GM21576 (cell line): ENCODE measurements at regions not wholly inside any gene's neighbourhood (a gene's known extent, or its start where the extent isn't known, plus 50 kb on each side); places are given as distances from the start of the nearest gene placed in this dataset.
A peak's percentile ranks its signal among the peaks of the same experiment; 100 is the strongest.
"Not testable (repeated sequence)": the region's sequence is repeated elsewhere in the genome, so short reads cannot be mapped to it uniquely, and the experiment has no call there.

Experiments
- ATAC-seq: cut with Tn5 transposase; IDR thresholded peaks from one replicate; pipeline ENCODE4 v1.9.1; 2021; ENCODE audit warnings: mild to moderate bottlenecking, moderate library complexity; ENCODE audit not compliant: unreplicated experiment

GRCh38 chr3:5349343-5349742 lies 161.8 kb downstream of the EDEM1 start:
- ATAC-seq, result no peak

DNA sequence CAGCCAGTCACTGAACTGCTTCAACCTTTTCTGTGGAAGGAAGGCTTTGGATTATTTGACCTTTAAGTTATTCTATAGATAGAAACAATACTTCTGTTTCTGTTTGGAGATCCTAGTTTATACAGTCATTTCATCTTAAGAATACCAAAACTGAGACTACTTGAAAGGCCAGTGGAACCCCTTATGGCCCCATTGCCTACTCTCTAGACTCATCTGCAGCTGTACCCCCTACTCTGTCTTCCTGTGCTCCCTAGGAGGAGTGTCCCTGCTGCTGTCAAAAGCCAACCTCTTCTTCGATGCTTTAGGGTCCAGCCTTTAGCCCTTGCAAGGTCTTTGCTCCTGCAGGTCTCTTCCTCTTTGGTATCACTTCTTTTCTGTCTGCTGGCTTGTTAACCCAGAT lies 169.6 kb downstream of the EDEM1 start:
- ATAC-seq, result no peak

- no peak for ATAC-seq
These were observed 171.4 kb downstream of the EDEM1 start for GRCh38 chr3:5358911-5359310.

DNA sequence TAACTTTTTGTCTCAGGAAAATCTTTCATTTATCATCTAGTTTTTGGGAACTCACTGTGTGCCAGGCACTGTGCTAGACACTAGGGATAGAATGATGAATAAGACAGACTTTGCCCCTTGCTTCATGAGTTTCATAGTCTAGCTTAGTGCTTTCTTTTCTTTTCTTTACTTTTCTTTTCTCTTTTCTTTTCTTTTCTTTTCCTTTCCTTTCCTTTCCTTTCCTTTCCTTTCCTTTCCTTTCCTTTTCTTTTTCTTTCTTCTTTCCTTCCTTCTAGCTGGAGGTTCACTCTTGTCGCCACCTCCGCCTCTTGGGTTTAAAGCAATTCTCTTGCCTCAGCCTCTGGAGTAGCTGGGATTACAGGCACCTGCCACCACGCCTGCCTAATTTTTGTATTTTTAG lies 172.9 kb downstream of the EDEM1 start:
- no peak for ATAC-seq

DNA sequence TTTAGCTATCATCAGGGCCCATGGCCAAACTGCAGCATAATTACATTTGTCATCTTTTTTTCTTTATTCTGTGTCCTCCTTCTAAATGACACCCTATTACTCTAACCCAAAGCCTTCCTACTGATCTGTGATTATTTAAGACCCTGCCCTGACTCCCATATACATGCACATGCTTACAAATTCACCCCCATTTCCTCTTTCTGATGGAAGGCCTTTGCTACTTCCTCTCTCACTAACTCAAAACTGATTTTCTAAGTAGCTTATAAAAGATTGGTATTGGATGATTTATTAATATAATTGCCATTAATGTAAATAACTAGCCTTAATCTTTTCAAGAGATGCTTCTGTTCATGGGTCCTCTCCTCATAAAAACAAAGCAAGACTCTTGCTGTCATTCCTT lies 179.2 kb downstream of the EDEM1 start:
- ATAC-seq, result no peak

DNA sequence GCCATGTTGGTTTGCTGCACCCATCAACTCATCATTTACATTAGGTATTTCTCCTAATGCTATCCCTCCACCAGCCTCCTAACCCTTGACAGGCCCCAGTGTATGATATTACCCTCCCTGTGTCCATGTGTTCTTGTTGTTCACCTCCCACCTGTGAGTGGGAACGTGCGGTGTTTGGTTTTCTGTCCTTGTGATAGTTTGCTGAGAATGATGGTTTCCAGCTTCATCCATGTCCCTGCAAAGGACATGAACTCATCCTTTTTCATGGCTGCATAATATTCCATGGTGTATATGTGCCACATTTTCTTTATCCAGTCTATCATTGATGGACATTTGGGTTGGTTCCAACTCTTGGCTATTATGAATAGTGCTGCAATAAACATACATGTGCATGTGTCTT lies 184.0 kb downstream of the EDEM1 start:
- ATAC-seq, result not testable (repeated sequence)

- no peak for ATAC-seq
These were observed 189.3 kb downstream of the EDEM1 start for GRCh38 chr3:5376761-5377160.

DNA sequence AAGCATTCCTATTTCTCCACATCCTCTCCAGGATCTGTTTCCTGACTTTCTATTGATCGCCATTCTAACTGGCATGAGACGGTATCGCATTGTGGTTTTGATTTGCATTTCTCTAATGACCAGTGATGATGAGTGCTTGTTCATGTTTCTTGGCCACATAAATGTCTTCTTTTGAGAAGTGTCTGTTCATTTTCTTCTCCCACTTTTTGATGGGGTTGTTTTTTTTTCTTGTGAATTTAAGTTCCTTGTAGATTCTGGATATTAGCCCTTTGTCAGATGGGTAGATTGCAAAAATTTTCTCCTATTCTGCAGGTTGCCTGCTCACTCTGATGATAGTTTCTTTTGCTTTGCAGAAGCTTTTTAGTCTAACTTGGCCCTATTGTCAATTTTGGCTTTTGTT lies 191.8 kb downstream of the EDEM1 start:
- not testable (repeated sequence) for ATAC-seq

GRCh38 chr3:5383486-5384263 lies 196.2 kb downstream of the EDEM1 start:
- ATAC-seq, result not testable (repeated sequence)

DNA sequence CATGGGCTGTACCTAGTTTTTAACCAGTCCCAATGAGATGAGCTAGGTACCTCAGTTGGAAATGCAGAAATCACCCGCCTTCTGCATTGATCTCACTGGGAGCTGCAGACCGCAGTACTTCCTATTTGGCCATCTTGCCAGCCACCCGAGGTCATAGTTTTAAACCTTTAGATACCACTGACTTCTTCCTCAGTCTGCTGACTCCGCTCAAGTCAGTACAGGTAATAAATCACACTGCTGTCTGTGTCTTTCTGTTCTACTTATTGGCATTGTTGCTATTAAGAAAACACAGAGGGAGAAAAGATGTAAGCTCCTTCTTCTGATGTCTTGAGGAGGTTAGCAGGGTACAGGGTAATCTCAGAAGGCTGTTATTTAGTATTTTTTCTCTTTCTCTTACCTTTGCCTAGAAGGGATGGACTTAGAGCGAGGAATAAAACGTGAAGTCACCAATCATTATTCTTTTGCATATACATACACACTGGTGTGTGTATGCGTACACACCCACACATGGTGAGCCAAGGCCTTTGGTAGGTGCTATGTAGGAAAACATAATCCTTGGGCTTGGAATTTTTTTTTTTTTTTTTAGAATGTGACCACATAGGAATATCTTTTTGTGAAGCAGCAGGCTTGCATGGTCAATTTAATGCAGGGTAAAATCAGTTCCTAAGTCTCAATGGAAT lies 197.2 kb downstream of the EDEM1 start:
- no peak for ATAC-seq

- no peak for ATAC-seq
These were observed 200.6 kb downstream of the EDEM1 start for GRCh38 chr3:5388091-5388490.

DNA sequence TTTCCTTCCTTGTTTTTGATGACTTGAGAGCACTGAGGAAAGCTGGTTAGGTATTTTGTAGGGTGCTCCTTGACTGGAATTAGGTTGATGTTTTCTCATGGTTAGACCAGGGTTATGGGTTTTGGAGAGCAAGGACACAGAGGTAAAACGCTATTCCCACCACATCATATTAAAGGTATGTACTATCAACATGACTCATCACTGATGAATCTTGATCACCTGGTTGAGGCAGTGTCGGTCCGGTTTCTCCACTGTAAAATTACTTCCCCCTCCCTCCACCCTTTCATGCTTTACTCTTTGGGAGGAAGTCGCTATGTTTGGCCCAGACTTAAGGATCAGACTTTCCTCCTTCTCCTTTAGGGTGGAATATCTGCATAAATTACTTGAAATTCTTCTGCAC lies 201.6 kb downstream of the EDEM1 start:
- ATAC-seq, result no peak

DNA sequence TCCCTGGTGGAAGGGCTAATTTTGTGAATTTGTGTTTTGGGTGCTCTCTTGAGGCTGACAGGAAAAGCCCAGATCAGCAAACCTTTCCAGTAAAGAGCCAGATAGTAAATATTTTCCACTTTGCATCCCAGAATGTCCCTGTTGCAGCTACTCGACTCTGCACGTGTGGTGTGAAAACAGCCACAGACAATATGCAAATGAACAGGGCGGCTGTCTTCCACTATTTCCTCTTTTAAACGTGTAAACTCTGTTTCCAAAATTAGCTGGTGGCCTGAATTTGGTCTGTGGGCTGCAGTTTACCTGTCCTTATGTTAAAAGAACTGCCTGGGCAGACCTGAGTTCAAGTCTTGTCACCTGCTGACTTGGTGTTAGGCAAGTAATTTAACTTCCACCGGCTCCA lies 202.7 kb downstream of the EDEM1 start:
- ATAC-seq, result peak; percentile 61

- ATAC-seq, result no peak
These were observed 203.6 kb downstream of the EDEM1 start for GRCh38 chr3:5390936-5391625.

DNA sequence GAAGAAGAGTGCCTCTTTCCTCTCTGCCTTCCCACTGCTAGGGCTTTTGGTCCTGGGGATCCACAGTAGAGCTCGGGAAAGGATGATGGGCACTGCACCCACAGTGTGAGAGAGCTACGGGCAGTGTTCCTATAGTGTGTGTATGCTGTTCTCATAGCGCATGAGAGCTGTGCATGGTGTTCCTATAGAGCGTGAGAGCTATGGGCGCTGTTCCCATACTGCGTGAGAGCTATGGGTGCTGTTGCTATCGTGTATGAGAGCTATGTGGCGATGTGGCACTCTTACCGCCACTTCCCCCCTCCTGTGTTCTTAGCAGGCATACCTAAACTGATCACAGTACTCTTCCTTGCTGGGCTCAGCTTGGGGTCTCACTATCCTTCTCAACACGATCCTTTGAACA lies 213.5 kb downstream of the EDEM1 start:
- ATAC-seq, result no peak

DNA sequence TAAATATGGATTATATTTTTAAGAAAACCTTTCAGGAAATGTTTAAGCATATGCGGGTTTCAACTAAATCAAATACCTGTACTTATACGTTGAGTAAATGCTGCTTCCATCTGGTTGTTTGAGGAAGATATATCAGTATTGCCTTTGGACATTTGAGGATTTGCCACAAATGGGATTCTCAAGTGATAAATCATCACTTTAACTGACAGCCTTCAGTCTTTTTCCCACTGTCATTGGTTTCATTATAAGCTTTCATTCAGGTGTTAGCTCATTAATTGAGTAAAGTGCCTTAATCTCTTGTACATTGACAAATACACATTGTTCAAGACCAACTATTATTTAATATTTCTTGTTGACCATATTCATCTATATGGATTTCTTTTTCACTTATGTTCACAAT lies 217.2 kb downstream of the EDEM1 start:
- no peak for ATAC-seq

GRCh38 chr3:5411786-5412185 lies 224.3 kb downstream of the EDEM1 start:
- ATAC-seq, result no peak

GRCh38 chr3:5423076-5423475 lies 235.6 kb downstream of the EDEM1 start:
- no peak for ATAC-seq

DNA sequence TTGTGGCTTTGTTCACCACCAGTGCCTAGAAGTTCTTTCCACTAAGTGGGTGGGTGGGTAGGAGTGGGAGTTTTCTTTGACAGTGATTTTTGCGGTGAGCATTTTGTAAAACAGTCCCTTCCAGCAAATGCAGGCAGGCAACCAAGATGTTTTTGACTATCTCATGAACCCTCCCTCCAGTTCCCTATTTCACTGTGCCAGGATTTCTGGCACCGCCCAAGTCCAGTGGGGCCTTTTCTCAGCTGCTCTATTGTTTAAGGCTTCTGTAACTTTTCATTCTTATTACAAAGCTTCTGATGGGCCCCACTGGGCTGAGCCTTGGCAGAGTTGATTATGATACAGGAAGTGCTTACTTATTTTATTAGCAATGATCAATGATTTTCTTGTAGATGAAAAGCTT lies 236.0 kb downstream of the EDEM1 start:
- no peak for ATAC-seq

DNA sequence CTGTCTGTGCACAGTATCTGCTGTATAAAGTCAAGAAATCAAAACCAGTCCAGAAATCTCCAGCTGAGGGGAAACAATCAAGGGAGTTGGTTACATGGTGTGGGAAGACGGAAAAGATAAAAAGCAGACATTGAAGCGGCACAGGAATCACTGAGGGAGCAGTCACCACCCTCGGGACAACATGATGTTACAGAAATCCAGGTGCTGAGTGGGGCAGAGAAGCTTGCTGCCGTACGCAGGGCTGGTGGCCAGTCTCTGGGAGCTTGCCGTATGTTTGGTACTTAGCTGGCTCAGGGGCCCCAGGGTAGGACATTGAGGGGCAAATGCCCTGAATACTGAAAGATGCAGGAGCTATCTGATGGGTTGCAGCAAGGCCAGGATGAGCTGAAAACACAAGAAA lies 237.9 kb downstream of the EDEM1 start:
- ATAC-seq, result no peak

- peak; percentile 53 for ATAC-seq
These were observed 238.8 kb downstream of the EDEM1 start for GRCh38 chr3:5426094-5426883.
